IMR-90 (cell line): ENCODE measurements at regions not wholly inside any gene's neighbourhood (a gene's known extent, or its start where the extent isn't known, plus 50 kb on each side); places are given as distances from the start of the nearest gene placed in this dataset.
A peak's percentile ranks its signal among the peaks of the same experiment; 100 is the strongest.

Experiments
- ATAC-seq: fragments of 200-7000 bp; cut with Tn5 transposase; 2 replicates; pipeline ENCODE4 v1.9.1; 2020; ENCODE audit warnings: low read depth, mild to moderate bottlenecking, moderate library complexity
- BruUV-seq: library from RNA; stranded (reverse); fragments of 400-500 nt; replicated peaks from 2 replicates; lab custom pipeline; 2021; lab: Mats Ljungman, UMichigan
- CTCF ChIA-PET: fragments of 300-600 bp; formaldehyde crosslinking; extraction: SDS; loops from one replicate; lab custom pipeline; 2021; ENCODE audit warnings: antibody characterized with exemption; lab: Yijun Ruan, JAX
- POLR2A ChIA-PET: fragments of 300-600 bp; sonication (Branson Sonifier 250); formaldehyde crosslinking; loops from one replicate; lab custom pipeline; 2022; ENCODE audit warnings: antibody characterized with exemption; ENCODE audit not compliant: unreplicated experiment; lab: Charles Lee
- DNase-seq: peaks from one replicate; pipeline ENCODE4 v3.0.0; 2013
- H2AFZ ChIP-seq: replicated peaks from 2 replicates; pipeline ENCODE3; 2013; ENCODE audit warnings: low read length, mild to moderate bottlenecking; ENCODE audit not compliant: poor library complexity
- H2AK5ac ChIP-seq: 2 replicates; pipeline ENCODE4 v1.6.1; 2013; ENCODE audit warnings: low read depth, low read length, inconsistent platforms
- H2AK9ac ChIP-seq: replicated peaks from 2 replicates; pipeline ENCODE3; 2013; ENCODE audit warnings: mild to moderate bottlenecking, low read depth, low read length, moderate library complexity; ENCODE audit not compliant: poor library complexity
- H2BK120ac ChIP-seq: 2 replicates; pipeline ENCODE4 v1.6.1; 2013; ENCODE audit warnings: low read depth, low read length, inconsistent platforms
- H2BK15ac ChIP-seq: 3 replicates; pipeline ENCODE4 v1.6.1; 2013; ENCODE audit warnings: low read depth, low read length, inconsistent platforms
- H2BK20ac ChIP-seq: 2 replicates; pipeline ENCODE4 v1.6.1; 2013; ENCODE audit warnings: low read depth, mild to moderate bottlenecking, inconsistent platforms, low read length, moderate library complexity
- H2BK5ac ChIP-seq: 2 replicates; pipeline ENCODE4 v1.6.1; 2013; ENCODE audit warnings: mild to moderate bottlenecking, low read depth, low read length, inconsistent platforms; ENCODE audit not compliant: poor library complexity, severe bottlenecking
- H3K14ac ChIP-seq: replicated peaks from 2 replicates; pipeline ENCODE4 v1.6.1; 2013; ENCODE audit warnings: low read depth, low read length, inconsistent platforms
- H3K18ac ChIP-seq: 2 replicates; pipeline ENCODE4 v1.6.1; 2013; ENCODE audit warnings: low read depth, low read length, control low read depth
- H3K23ac ChIP-seq: 2 replicates; pipeline ENCODE4 v1.6.1; 2013; ENCODE audit warnings: low read depth, low read length, inconsistent platforms
- H3K27ac ChIP-seq: 2 replicates; pipeline ENCODE4 v1.5.1; 2013; ENCODE audit warnings: mild to moderate bottlenecking, control low read depth, low read length; ENCODE audit not compliant: insufficient read depth
- H3K27me3 ChIP-seq: 2 replicates; pipeline ENCODE4 v1.6.1; 2013; ENCODE audit warnings: low read length; ENCODE audit not compliant: control insufficient read depth, insufficient read depth
- H3K36me3 ChIP-seq: 2 replicates; pipeline ENCODE4 v1.6.1; 2013; ENCODE audit warnings: low read length, mixed read lengths; ENCODE audit not compliant: control insufficient read depth, insufficient read depth
- H3K4ac ChIP-seq: 2 replicates; pipeline ENCODE4 v1.6.1; 2013; ENCODE audit warnings: low read depth, low read length, inconsistent platforms
- H3K4me1 ChIP-seq: 2 replicates; pipeline ENCODE4 v1.6.1; 2013; ENCODE audit warnings: low read length, mixed read lengths; ENCODE audit not compliant: control insufficient read depth, insufficient read depth
- H3K4me2 ChIP-seq: 2 replicates; pipeline ENCODE4 v1.6.1; 2013; ENCODE audit warnings: low read depth, mild to moderate bottlenecking, control low read depth, low read length, moderate library complexity
- H3K4me3 ChIP-seq: 2 replicates; pipeline ENCODE4 v1.5.1; 2013; ENCODE audit warnings: low read depth, mild to moderate bottlenecking, control low read depth, low read length, moderate library complexity; ENCODE audit not compliant: insufficient read depth
- H3K56ac ChIP-seq: 2 replicates; pipeline ENCODE4 v1.6.1; 2013; ENCODE audit warnings: low read length, inconsistent platforms; ENCODE audit not compliant: insufficient read depth; ENCODE audit errors: extremely low read depth
- H3K79me1 ChIP-seq, 2 experiments: 2 replicates each; pipeline ENCODE4 v1.6.1; 2013; ENCODE audit warnings: low read length in 2 of 2, inconsistent platforms in 1 of 2, low read depth in 1 of 2
- H3K9ac ChIP-seq: 2 replicates; pipeline ENCODE4 v1.6.1; 2013; ENCODE audit warnings: low read depth, low read length, control low read depth
- H3K9me1 ChIP-seq: 2 replicates; pipeline ENCODE4 v1.6.1; 2013; ENCODE audit warnings: low read length, inconsistent platforms; ENCODE audit not compliant: insufficient read depth
- H3K9me3 ChIP-seq: 2 replicates; pipeline ENCODE4 v1.6.1; 2013; ENCODE audit warnings: low read length; ENCODE audit not compliant: control insufficient read depth, insufficient read depth
- H4K20me1 ChIP-seq: 2 replicates; pipeline ENCODE4 v1.6.1; 2013; ENCODE audit warnings: low read length, inconsistent platforms; ENCODE audit not compliant: insufficient read depth
- H4K5ac ChIP-seq: 2 replicates; pipeline ENCODE4 v1.6.1; 2013; ENCODE audit warnings: mild to moderate bottlenecking, low read depth, low read length, control low read depth
- H4K8ac ChIP-seq, 2 experiments: 2 replicates each; pipeline ENCODE4 v1.6.1; 2013; ENCODE audit warnings: low read depth in 2 of 2, low read length in 2 of 2, control low read depth in 1 of 2, inconsistent platforms in 1 of 2
- H4K91ac ChIP-seq: 2 replicates; pipeline ENCODE4 v1.6.1; 2013; ENCODE audit warnings: low read depth, low read length, inconsistent platforms; ENCODE audit not compliant: insufficient read depth
- CEBPB ChIP-seq: IDR thresholded peaks from 2 replicates; pipeline ENCODE4 v1.6.1; 2012; ENCODE audit warnings: low read depth, low read length, improper control_type of control experiment
- MXI1 ChIP-seq: IDR thresholded peaks from 2 replicates; pipeline ENCODE4 v1.6.1; 2012; ENCODE audit warnings: low read depth, mild to moderate bottlenecking, low read length, moderate library complexity, borderline replicate concordance
- POLR2A ChIP-seq: IDR thresholded peaks from 2 replicates; pipeline ENCODE4 v1.6.1; 2012; ENCODE audit warnings: mild to moderate bottlenecking, low read depth, low read length
- WGBS, 2 experiments: methylation state at CpG; one replicate each; pipeline versions ENCODE4 v1.1.5 to v1.1.7; 2013; ENCODE audit warnings: missing lambda C conversion rate in 2 of 2; ENCODE audit not compliant: insufficient read length in 1 of 2; ENCODE audit errors: extremely low coverage in 2 of 2; 5-methylcytosine and 5-hydroxymethylcytosine counted together
- dilution Hi-C: fragments of 300-500 bp; cut with HindIII; formaldehyde crosslinking; loops from one replicate; pipeline ENCODE4 v1.14.3; 2018; ENCODE audit warnings: low sequenced_read_pairs; ENCODE audit not compliant: unreplicated experiment
- in situ Hi-C: fragments of 300-500 bp; cut with MboI; formaldehyde crosslinking; loops from 3 replicates; pipeline ENCODE4 v1.14.3; 2019; ENCODE audit warnings: low sequenced_read_pairs, inconsistent platforms, mixed read lengths
- intact Hi-C: fragments of 100-400 bp; cut with micrococcal nuclease; formaldehyde crosslinking; loops from 2 replicates; pipeline ENCODE4 v1.10.0; 2022
- TF ChIP-seq, protein P1 (sequence below): conservative IDR thresholded peaks from 2 replicates; pipeline ENCODE4 v1.5.1; 2012; ENCODE audit warnings: mild to moderate bottlenecking, low read depth, low read length, improper control_type of control experiment

DNA sequence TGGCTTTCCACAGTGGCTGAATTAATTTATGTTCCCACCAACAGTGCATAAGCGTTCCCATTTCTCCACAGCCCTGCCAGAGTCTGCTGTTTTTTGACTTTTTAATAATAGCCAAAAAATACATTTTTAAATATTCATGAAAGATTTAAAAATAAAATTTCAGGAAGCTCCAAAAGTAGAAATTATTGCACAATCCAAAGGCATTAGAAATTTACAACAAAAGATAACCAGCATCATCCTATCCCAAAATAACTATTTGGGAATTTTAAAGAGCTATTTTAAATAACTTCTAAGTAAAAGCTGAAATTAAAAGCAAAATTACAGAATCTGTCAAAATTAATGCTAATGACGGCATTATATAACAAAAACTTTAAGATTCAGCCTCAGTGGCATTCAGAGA lies 131.5 kb downstream of the QDPR start:
- Histone ChIP-seq H3K4ac (no peak overlapping the region), H3K23ac (no peak overlapping the region), H2AFZ (no peak overlapping the region), H3K56ac (no peak overlapping the region), H2AK9ac (no peak overlapping the region), H4K5ac (no peak overlapping the region), H3K9ac (no peak overlapping the region), H4K91ac (no peak overlapping the region), H3K4me3 (no peak overlapping the region), H3K9me1 (no peaks in the 10 kb centered on the region), H3K14ac (no peak overlapping the region), H2AK5ac (no peak overlapping the region), H2BK15ac (no peak overlapping the region), H3K18ac (no peak overlapping the region), H3K27me3 (peaks cover 2% of the 10 kb centered on the region; the same call in 1 of the 2 replicates), H3K36me3 (no peaks in the 10 kb centered on the region), H2BK5ac (no peak overlapping the region), H2BK120ac (no peak overlapping the region), H4K8ac (no peak overlapping the region), H3K4me2 (no peak overlapping the region), H3K79me1 (no peaks in the 10 kb centered on the region), H2BK20ac (no peak overlapping the region), H3K4me1 (no peaks in the 10 kb centered on the region; the same call in 1 of the 2 replicates), H4K20me1 (no peaks in the 10 kb centered on the region), H3K27ac (no peak overlapping the region), H3K9me3 (no peaks in the 10 kb centered on the region)
- intact Hi-C loops = no loop called here
- ATAC-seq (no peak), DNase-seq (no peak)
- TF ChIP-seq, protein P1, sequence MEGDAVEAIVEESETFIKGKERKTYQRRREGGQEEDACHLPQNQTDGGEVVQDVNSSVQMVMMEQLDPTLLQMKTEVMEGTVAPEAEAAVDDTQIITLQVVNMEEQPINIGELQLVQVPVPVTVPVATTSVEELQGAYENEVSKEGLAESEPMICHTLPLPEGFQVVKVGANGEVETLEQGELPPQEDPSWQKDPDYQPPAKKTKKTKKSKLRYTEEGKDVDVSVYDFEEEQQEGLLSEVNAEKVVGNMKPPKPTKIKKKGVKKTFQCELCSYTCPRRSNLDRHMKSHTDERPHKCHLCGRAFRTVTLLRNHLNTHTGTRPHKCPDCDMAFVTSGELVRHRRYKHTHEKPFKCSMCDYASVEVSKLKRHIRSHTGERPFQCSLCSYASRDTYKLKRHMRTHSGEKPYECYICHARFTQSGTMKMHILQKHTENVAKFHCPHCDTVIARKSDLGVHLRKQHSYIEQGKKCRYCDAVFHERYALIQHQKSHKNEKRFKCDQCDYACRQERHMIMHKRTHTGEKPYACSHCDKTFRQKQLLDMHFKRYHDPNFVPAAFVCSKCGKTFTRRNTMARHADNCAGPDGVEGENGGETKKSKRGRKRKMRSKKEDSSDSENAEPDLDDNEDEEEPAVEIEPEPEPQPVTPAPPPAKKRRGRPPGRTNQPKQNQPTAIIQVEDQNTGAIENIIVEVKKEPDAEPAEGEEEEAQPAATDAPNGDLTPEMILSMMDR = no peak
- TF ChIP-seq CEBPB (peak; percentile 66), POLR2A (no peak), MXI1 (no peak)
- dilution Hi-C loops = no loop called here
- in situ Hi-C loops = no loop called here
- no TSS peak for BruUV-seq
- WGBS, 2 experiments = no CpG with 5 or more reads among the region's 2 CpGs
- ChIA-PET POLR2A (no interaction called here), CTCF (interaction anchor here (0.6 to 1.0 kb wide), 2 partner anchors 11 to 752 kb away, joined by 3 read pairs; no protein-coding TSS in a partner anchor)
